CD4-positive, alpha-beta T cell (primary cell): ENCODE measurements at regions not wholly inside any gene's neighbourhood (a gene's known extent, or its start where the extent isn't known, plus 50 kb on each side); places are given as distances from the start of the nearest gene placed in this dataset.

ENCODE experiments used
- ATAC-seq: fragments of 200-7000 bp; cut with Tn5 transposase; one replicate; pipeline ENCODE4 v1.10.0; 2022; ENCODE audit warnings: mild to moderate bottlenecking; ENCODE audit not compliant: poor library complexity
- CTCF ChIA-PET: fragments of 350-600 bp; sonication (Branson Sonifier 250); formaldehyde crosslinking; loops from one replicate; lab custom pipeline; 2021; ENCODE audit warnings: antibody characterized with exemption, inconsistent platforms; lab: Charles Lee
- POLR2A ChIA-PET: fragments of 350-600 bp; sonication (Branson Sonifier 250); formaldehyde crosslinking; loops from one replicate; lab custom pipeline; 2021; ENCODE audit warnings: antibody characterized with exemption, inconsistent platforms; lab: Charles Lee
- DNase-seq, 14 experiments: peaks; one replicate each; pipeline ENCODE4 v3.0.0-alpha.2; 2013 to 2020; ENCODE audit warnings: mixed read lengths in 2 of 14
- H3K27ac ChIP-seq, 2 donors: one replicate each; pipeline versions ENCODE4 v1.5.1 to v1.7.0; 2013; ENCODE audit warnings: low read length in 2 of 2, low read depth in 1 of 2, mild to moderate bottlenecking in 1 of 2
- H3K27me3 ChIP-seq, 2 experiments: 1 replicate in 1 of 2; 2 replicates in 1 of 2; pipeline versions ENCODE4 v1.6.1 to v1.7.0; 2013; ENCODE audit warnings: low read length in 2 of 2, control low read depth in 1 of 2, mild to moderate bottlenecking in 1 of 2, moderate library complexity in 1 of 2; ENCODE audit not compliant: insufficient read depth in 2 of 2, control insufficient read depth in 1 of 2
- H3K36me3 ChIP-seq: one replicate; pipeline ENCODE4 v1.6.1; 2013; ENCODE audit warnings: low read length, control low read depth; ENCODE audit not compliant: insufficient read depth
- H3K4me1 ChIP-seq: one replicate; pipeline ENCODE4 v1.6.1; 2013; ENCODE audit warnings: low read length, control low read depth; ENCODE audit not compliant: insufficient read depth
- H3K4me3 ChIP-seq: one replicate; pipeline ENCODE4 v1.5.1; 2013; ENCODE audit warnings: mild to moderate bottlenecking, low read length, moderate library complexity
- H3K9me3 ChIP-seq, 2 experiments: 1 replicate in 1 of 2; 2 replicates in 1 of 2; pipeline versions ENCODE4 v1.6.1 to v1.7.0; 2013; ENCODE audit warnings: low read length in 2 of 2, mild to moderate bottlenecking in 2 of 2, control low read depth in 1 of 2, moderate library complexity in 1 of 2; ENCODE audit not compliant: control insufficient read depth in 1 of 2, insufficient read depth in 1 of 2
- H3K27ac Mint-ChIP-seq: one replicate; pipeline ENCODE4 v1.8.0; 2020; ENCODE audit warnings: mixed read lengths
- H3K27me3 Mint-ChIP-seq: one replicate; pipeline ENCODE4 v1.8.0; 2021; ENCODE audit warnings: mixed read lengths
- H3K36me3 Mint-ChIP-seq: one replicate; pipeline ENCODE4 v1.8.0; 2021; ENCODE audit warnings: low read depth, mixed read lengths
- H3K4me1 Mint-ChIP-seq: one replicate; pipeline ENCODE4 v1.8.0; 2021; ENCODE audit warnings: low read depth, mixed read lengths
- H3K4me3 Mint-ChIP-seq: one replicate; pipeline ENCODE4 v1.8.0; 2020; ENCODE audit warnings: mild to moderate bottlenecking, mixed read lengths
- H3K9me3 Mint-ChIP-seq: one replicate; pipeline ENCODE4 v1.8.0; 2020; ENCODE audit warnings: mixed read lengths
- CTCF ChIP-seq: fragments of 200-600 bp; IDR thresholded peaks from one replicate; pipeline ENCODE4 v1.8.0; 2022; ENCODE audit warnings: antibody characterized with exemption, mild to moderate bottlenecking
- intact Hi-C, 2 experiments: fragments of 100-400 bp; cut with DNase I in 1 of 2; cut with micrococcal nuclease in 1 of 2; formaldehyde crosslinking; loops; one replicate each; pipeline versions ENCODE4 v1.15.1 to v1.9.0; 2023 to 2025; cut with DNase I, micrococcal nuclease

GRCh38 chr3:109569135-109569846 lies 231.9 kb upstream of the DPPA4 start:
- ChIA-PET POLR2A (no interaction called here), CTCF (no interaction called here)
- Mint-ChIP-seq H3K36me3 (no peaks in the 10 kb centered on the region), H3K4me1 (no peaks in the 10 kb centered on the region), H3K27ac (no peak overlapping the region), H3K27me3 (no peaks in the 10 kb centered on the region), H3K9me3 (no peaks in the 10 kb centered on the region), H3K4me3 (no peak overlapping the region)
- Histone ChIP-seq H3K9me3 (no peaks in the 10 kb centered on the region), H3K27ac (no peak overlapping the region), H3K36me3 (no peaks in the 10 kb centered on the region), H3K27me3 (no peaks in the 10 kb centered on the region), H3K4me3 (no peak overlapping the region), H3K4me1 (no peaks in the 10 kb centered on the region)
- no peak for DNase-seq
- no peak for ATAC-seq
- no peak for TF ChIP-seq CTCF
- intact Hi-C loops, result no loop called here

DNA sequence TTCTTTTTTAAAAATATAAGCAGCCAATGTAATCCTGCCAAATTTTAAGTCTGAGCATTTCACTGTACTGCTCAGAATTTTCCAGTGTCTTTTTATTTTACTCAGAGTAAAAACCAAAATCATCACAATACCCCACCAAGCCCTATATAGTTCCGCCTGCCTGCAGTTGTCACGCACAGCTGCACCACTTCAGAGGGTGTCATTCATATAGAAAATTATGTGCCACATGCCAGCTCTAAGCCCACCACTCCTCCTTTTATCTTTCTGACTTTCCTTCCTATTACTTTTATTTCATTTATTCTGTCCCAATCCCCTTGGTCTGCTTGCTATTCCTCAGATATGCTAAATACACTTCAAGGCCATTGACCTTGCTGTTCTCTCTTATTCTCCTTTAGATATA lies 233.1 kb upstream of the DPPA4 start:
- ATAC-seq (no peak), DNase-seq (no peak)
- H3K4me3 ChIP-seq, result no peak overlapping the region
- H3K27me3 ChIP-seq, result no peaks in the 10 kb centered on the region
- H3K4me1 Mint-ChIP-seq, result no peaks in the 10 kb centered on the region
- H3K9me3 Mint-ChIP-seq, result no peaks in the 10 kb centered on the region
- H3K36me3 ChIP-seq, result no peaks in the 10 kb centered on the region
- H3K36me3 Mint-ChIP-seq, result no peaks in the 10 kb centered on the region
- H3K4me3 Mint-ChIP-seq, result no peak overlapping the region
- TF ChIP-seq CTCF, result no peak
- intact Hi-C loops, result no loop called here
- ChIA-PET CTCF (no interaction called here), POLR2A (no interaction called here)
- H3K27ac ChIP-seq, result no peak overlapping the region
- H3K27me3 Mint-ChIP-seq, result no peaks in the 10 kb centered on the region
- no peaks in the 10 kb centered on the region for H3K4me1 ChIP-seq
- no peak overlapping the region for H3K27ac Mint-ChIP-seq
- H3K9me3 ChIP-seq, result no peaks in the 10 kb centered on the region

- H3K36me3 Mint-ChIP-seq, result no peaks in the 10 kb centered on the region
- ChIA-PET POLR2A (no interaction called here), CTCF (no interaction called here)
- H3K27ac Mint-ChIP-seq, result no peak overlapping the region
- no peak overlapping the region for H3K4me3 Mint-ChIP-seq
- no peak for DNase-seq
- intact Hi-C loops, result no loop called here
- no peaks in the 10 kb centered on the region for H3K4me1 Mint-ChIP-seq
- no peak overlapping the region for H3K27ac ChIP-seq
- no peaks in the 10 kb centered on the region for H3K36me3 ChIP-seq
- H3K9me3 ChIP-seq, result no peaks in the 10 kb centered on the region
- H3K4me1 ChIP-seq, result no peaks in the 10 kb centered on the region
- no peaks in the 10 kb centered on the region for H3K9me3 Mint-ChIP-seq
- TF ChIP-seq CTCF, result no peak
- no peak for ATAC-seq
- no peaks in the 10 kb centered on the region for H3K27me3 Mint-ChIP-seq
- H3K27me3 ChIP-seq, result no peaks in the 10 kb centered on the region
- H3K4me3 ChIP-seq, result no peak overlapping the region
Observed at GRCh38 chr3:109572301-109572700, 235.0 kb upstream of the DPPA4 start.
